ENCODE measurements at regions not wholly inside any gene's neighbourhood (a gene's known extent, or its start where the extent isn't known, plus 50 kb on each side); places are given as distances from the start of the nearest gene placed in this dataset.

- DNase-seq (ENCODE audit: extremely low spot score) = no peak
- CTCF ChIA-PET = interaction anchor here (0.6 to 2.7 kb wide), 10 partner anchors 11 to 115 kb away, joined by 3 to 12 read pairs (median 3); no protein-coding TSS in a partner anchor
- TF ChIP-seq CTCF (IDR thresholded peaks at IDR 0.05; ENCODE audit: control extremely low read depth, extremely low read depth, low read depth, missing control alignments) = no peak
- POLR2A ChIA-PET = interaction anchor here (0.6 to 0.9 kb wide), 2 partner anchors 28 to 116 kb away, joined by 3 to 4 read pairs; no protein-coding TSS in a partner anchor
Measured at GRCh38 chr1:116853680-116854402, 55.9 kb upstream of the PTGFRN start.

DNA sequence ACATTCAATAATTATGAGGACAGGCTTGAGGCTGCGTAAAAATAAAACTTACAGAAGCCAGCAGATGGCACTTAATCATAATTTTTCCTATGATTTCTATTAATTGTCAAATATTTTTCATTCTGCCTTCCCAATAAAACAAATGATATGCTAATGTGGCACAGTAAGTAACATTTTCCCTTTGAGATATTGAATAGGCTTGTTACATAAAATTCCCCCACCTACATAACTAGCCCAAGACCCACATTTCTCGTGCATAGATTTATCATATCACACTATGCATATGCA is 55.4 kb upstream of the PTGFRN start:
- CTCF ChIA-PET = interaction anchor here (1.1 to 2.7 kb wide), 5 partner anchors 11 to 116 kb away, joined by 3 to 12 read pairs (median 3); no protein-coding TSS in a partner anchor
- DNase-seq (ENCODE audit: extremely low spot score) = no peak
- TF ChIP-seq CTCF (IDR thresholded peaks at IDR 0.05; ENCODE audit: control extremely low read depth, extremely low read depth, low read depth, missing control alignments) = no peak
- POLR2A ChIA-PET = interaction anchor here (0.6 to 0.9 kb wide), 2 partner anchors 27 to 117 kb away, joined by 3 to 4 read pairs; no protein-coding TSS in a partner anchor

GRCh38 chr1:116854716-116855115 is 55.0 kb upstream of the PTGFRN start:
- POLR2A ChIA-PET = no interaction called here

GRCh38 chr1:116855191-116855619 is 54.5 kb upstream of the PTGFRN start:
- CTCF ChIA-PET = interaction anchor here (1.0 to 2.7 kb wide), 7 partner anchors 9 to 64 kb away, joined by 3 to 12 read pairs (median 5); no protein-coding TSS in a partner anchor
- no peak for TF ChIP-seq CTCF (IDR thresholded peaks at IDR 0.05; ENCODE audit: control extremely low read depth, extremely low read depth, low read depth, missing control alignments)
- POLR2A ChIA-PET = no interaction called here
- no peak for DNase-seq (ENCODE audit: extremely low spot score)

More at GRCh38 chr1:116854716-116855115, 55.0 kb upstream of the PTGFRN start:
- no peak for DNase-seq (ENCODE audit: extremely low spot score)
- no peak for TF ChIP-seq CTCF (IDR thresholded peaks at IDR 0.05; ENCODE audit: control extremely low read depth, extremely low read depth, low read depth, missing control alignments)
- CTCF ChIA-PET = interaction anchor here (1.5 to 2.7 kb wide), 2 partner anchors 12 to 65 kb away, joined by 5 to 12 read pairs; no protein-coding TSS in a partner anchor

- ChIA-PET POLR2A (no interaction called here), CTCF (interaction anchor here (0.7 to 2.7 kb wide), 13 partner anchors 10 to 183 kb away, joined by 3 to 12 read pairs (median 4); no protein-coding TSS in a partner anchor)
- DNase-seq (ENCODE audit: extremely low spot score) = no peak
- no peak for TF ChIP-seq CTCF (IDR thresholded peaks at IDR 0.05; ENCODE audit: control extremely low read depth, extremely low read depth, low read depth, missing control alignments)
Measured at GRCh38 chr1:116855773-116856201, 53.9 kb upstream of the PTGFRN start.

- no peak for TF ChIP-seq CTCF (IDR thresholded peaks at IDR 0.05; ENCODE audit: control extremely low read depth, extremely low read depth, low read depth, missing control alignments)
Measured at GRCh38 chr1:116856312-116856711, 53.4 kb upstream of the PTGFRN start.

More at GRCh38 chr1:116856312-116856711, 53.4 kb upstream of the PTGFRN start:
- no peak for DNase-seq (ENCODE audit: extremely low spot score)
- ChIA-PET CTCF (interaction anchor here (0.7 to 2.7 kb wide), 13 partner anchors 10 to 184 kb away, joined by 3 to 12 read pairs (median 4); no protein-coding TSS in a partner anchor), POLR2A (no interaction called here)

Measured in GM10248 (cell line).